Endothelial cell of umbilical vein (primary cell): ENCODE measurements at regions not wholly inside any gene's neighbourhood (a gene's known extent, or its start where the extent isn't known, plus 50 kb on each side); places are given as distances from the start of the nearest gene placed in this dataset.

Experiments
- BruUV-seq: library from RNA; stranded (reverse); fragments of 400-500 nt; replicated peaks from 2 replicates; lab custom pipeline; 2021; lab: Mats Ljungman, UMichigan
- CTCF ChIA-PET: fragments of 300-600, 350-600 bp; sonication (Branson Sonifier 250); formaldehyde crosslinking; loops from one replicate; lab custom pipeline; 2021; ENCODE audit warnings: antibody characterized with exemption, inconsistent platforms; lab: Charles Lee
- POLR2A ChIA-PET: fragments of 300-600, 350-600 bp; sonication (Branson Sonifier 250); formaldehyde crosslinking; loops from one replicate; lab custom pipeline; 2021; ENCODE audit warnings: antibody characterized with exemption, inconsistent platforms; lab: Charles Lee
- DNase-seq: peaks from one replicate; pipeline ENCODE4 v3.0.0-alpha.2; 2011; ENCODE audit warnings: low read depth, low spot score
- FAIRE-seq: peaks from 2 replicates; lab custom pipeline; 2011; peaks lifted over from hg19 to GRCh38; lab: Jason Lieb, UNC
- H2AFZ ChIP-seq: 2 replicates; pipeline ENCODE4 v1.6.0; 2012; ENCODE audit warnings: low read depth, low read length, control low read depth, inconsistent platforms
- H3K27ac ChIP-seq: 2 replicates; pipeline ENCODE4 v1.5.1; 2011; ENCODE audit warnings: low read depth, mild to moderate bottlenecking, control low read depth, low read length, moderate library complexity; ENCODE audit not compliant: insufficient read depth
- H3K27me3 ChIP-seq, 2 experiments: 2 replicates each; pipeline versions ENCODE4 v1.6.0 to v1.6.1; 2011; ENCODE audit warnings: low read length in 2 of 2, mixed read lengths in 1 of 2; ENCODE audit not compliant: control insufficient read depth in 2 of 2, insufficient read depth in 2 of 2
- H3K36me3 ChIP-seq, 2 experiments: 2 replicates in 1 of 2; 3 replicates in 1 of 2; pipeline ENCODE4 v1.5.1; 2011; ENCODE audit warnings: low read length in 2 of 2, mild to moderate bottlenecking in 1 of 2, moderate library complexity in 1 of 2; ENCODE audit not compliant: control insufficient read depth in 2 of 2, insufficient read depth in 2 of 2; ENCODE audit errors: extremely low read depth in 1 of 2
- H3K4me1 ChIP-seq: 3 replicates; pipeline ENCODE4 v1.5.1; 2011; ENCODE audit warnings: mild to moderate bottlenecking, low read length; ENCODE audit not compliant: control insufficient read depth, insufficient read depth; ENCODE audit errors: extremely low read depth
- H3K4me2 ChIP-seq: 2 replicates; pipeline ENCODE4 v1.6.1; 2011; ENCODE audit warnings: low read length, control low read depth, mixed read lengths; ENCODE audit not compliant: insufficient read depth
- H3K4me3 ChIP-seq, 3 experiments: fragments of 200-600 bp in 1 of 3; sonication (generic), shearing (Covaris generic) in 1 of 3; replicated peaks in 1 of 3; 2 replicates each; pipeline ENCODE4 v1.5.1; 2011 to 2016; ENCODE audit warnings: control low read depth in 3 of 3, low read length in 3 of 3, mild to moderate bottlenecking in 2 of 3, inconsistent platforms in 1 of 3, low read depth in 1 of 3, moderate library complexity in 1 of 3; ENCODE audit not compliant: insufficient read depth in 1 of 3
- H3K79me2 ChIP-seq: 2 replicates; pipeline ENCODE4 v1.6.0; 2012; ENCODE audit warnings: low read length, inconsistent platforms; ENCODE audit not compliant: control insufficient read depth, insufficient read depth
- H3K9ac ChIP-seq: replicated peaks from 2 replicates; pipeline ENCODE3; 2011; ENCODE audit warnings: low read length, control low read depth; ENCODE audit not compliant: insufficient read depth; ENCODE audit errors: extremely low read depth
- H3K9me1 ChIP-seq: replicated peaks from 3 replicates; pipeline ENCODE4 v1.6.0; 2011; ENCODE audit warnings: mild to moderate bottlenecking, low read length; ENCODE audit not compliant: control insufficient read depth, insufficient read depth; ENCODE audit errors: extremely low read depth
- H3K9me3 ChIP-seq: replicated peaks from 2 replicates; pipeline ENCODE4 v1.5.1; 2012; ENCODE audit warnings: low read length, inconsistent platforms; ENCODE audit not compliant: control insufficient read depth, insufficient read depth
- H4K20me1 ChIP-seq: replicated peaks from 2 replicates; pipeline ENCODE3; 2011; ENCODE audit warnings: mild to moderate bottlenecking, low read length; ENCODE audit not compliant: control insufficient read depth, insufficient read depth; ENCODE audit errors: extremely low read depth
- CTCF ChIP-seq, 2 donors: IDR thresholded peaks; 1 replicate in 1 of 2; 2 replicates in 1 of 2; pipeline ENCODE4 v1.5.1; 2011; ENCODE audit warnings: low read length in 2 of 2, mild to moderate bottlenecking in 2 of 2, moderate library complexity in 2 of 2, control low read depth in 1 of 2, inconsistent platforms in 1 of 2, low read depth in 1 of 2; ENCODE audit not compliant: insufficient read depth in 1 of 2; ENCODE audit errors: extremely low read depth in 1 of 2
- EZH2 ChIP-seq: IDR thresholded peaks from 2 replicates; pipeline ENCODE4 v1.6.1; 2012; ENCODE audit warnings: borderline replicate concordance, low read depth, mild to moderate bottlenecking, moderate library complexity, low read length, inconsistent platforms; ENCODE audit not compliant: severe bottlenecking
- FOS ChIP-seq: IDR thresholded peaks from 2 replicates; pipeline ENCODE4 v1.6.1; 2011; ENCODE audit warnings: mild to moderate bottlenecking, low read length, moderate library complexity, borderline replicate concordance; ENCODE audit not compliant: insufficient read depth
- GATA2 ChIP-seq: IDR thresholded peaks from 2 replicates; pipeline ENCODE4 v1.7.0; 2011; ENCODE audit warnings: low read depth, mild to moderate bottlenecking, moderate library complexity, mixed read lengths, low read length; ENCODE audit not compliant: insufficient read length, insufficient read depth
- JUN ChIP-seq: IDR thresholded peaks from 2 replicates; pipeline ENCODE4 v1.6.1; 2011; ENCODE audit warnings: borderline replicate concordance, low read depth; ENCODE audit not compliant: insufficient read length, insufficient read depth
- MAX ChIP-seq: IDR thresholded peaks from 2 replicates; pipeline ENCODE4 v1.6.1; 2011; ENCODE audit not compliant: insufficient read depth, insufficient read length
- MYC ChIP-seq: IDR thresholded peaks from one replicate; pipeline ENCODE4 v1.6.1; 2011; ENCODE audit warnings: mild to moderate bottlenecking, low read depth, low read length
- POLR2A ChIP-seq: IDR thresholded peaks from 2 replicates; pipeline ENCODE4 v1.6.1; 2012; ENCODE audit warnings: low read depth, mild to moderate bottlenecking, control low read depth, low read length
- POLR2AphosphoS5 ChIP-seq: IDR thresholded peaks from 2 replicates; pipeline ENCODE4 v1.6.1; 2012; ENCODE audit warnings: low read depth, mild to moderate bottlenecking, control low read depth, low read length, moderate library complexity; ENCODE audit not compliant: insufficient read depth
- dilution Hi-C: fragments of 300-500 bp; cut with MboI; formaldehyde crosslinking; loops from one replicate; pipeline ENCODE4 v1.15.0; 2019; ENCODE audit warnings: low sequenced_read_pairs; ENCODE audit not compliant: extremely low pct_ligation_motif_present
- intact Hi-C: fragments of 100-400 bp; cut with micrococcal nuclease; formaldehyde crosslinking; loops from one replicate; pipeline ENCODE4 v1.10.0; 2022

- Histone ChIP-seq H3K27me3 (peaks cover 0 to 3% of the 10 kb centered on the region in 2 experiments), H3K4me2 (no peak overlapping the region), H2AFZ (no peak overlapping the region), H3K9me3 (no peaks in the 10 kb centered on the region), H3K4me1 (no peaks in the 10 kb centered on the region), H3K4me3 (no peak overlapping the region), H3K9ac (no peak overlapping the region), H3K27ac (no peak overlapping the region), H3K79me2 (no peaks in the 10 kb centered on the region), H3K36me3 (no peaks in the 10 kb centered on the region), H3K9me1 (no peaks in the 10 kb centered on the region), H4K20me1 (no peaks in the 10 kb centered on the region)
- dilution Hi-C loops = no loop called here
- FAIRE-seq = no peak
- TF ChIP-seq EZH2 (no peak), POLR2A (no peak), FOS (no peak), POLR2AphosphoS5 (no peak), JUN (no peak), MYC (no peak), GATA2 (no peak), MAX (no peak), CTCF (IDR thresholded peaks at IDR 0.05; ENCODE audit: extremely low read depth in 1 of 2, insufficient read depth in 1 of 2, low read depth in 1 of 2, low read length in 2 of 2) (no peak)
- intact Hi-C loops = no loop called here
- POLR2A ChIA-PET = no interaction called here
- BruUV-seq = no TSS peak
- no peak for DNase-seq
- CTCF ChIA-PET = no interaction called here
Observed at GRCh38 chr7:28300488-28300887, 111.8 kb upstream of the CREB5 start.
